ENCODE measurements at regions not wholly inside any gene's neighbourhood (a gene's known extent, or its start where the extent isn't known, plus 50 kb on each side); places are given as distances from the start of the nearest gene placed in this dataset.

DNA sequence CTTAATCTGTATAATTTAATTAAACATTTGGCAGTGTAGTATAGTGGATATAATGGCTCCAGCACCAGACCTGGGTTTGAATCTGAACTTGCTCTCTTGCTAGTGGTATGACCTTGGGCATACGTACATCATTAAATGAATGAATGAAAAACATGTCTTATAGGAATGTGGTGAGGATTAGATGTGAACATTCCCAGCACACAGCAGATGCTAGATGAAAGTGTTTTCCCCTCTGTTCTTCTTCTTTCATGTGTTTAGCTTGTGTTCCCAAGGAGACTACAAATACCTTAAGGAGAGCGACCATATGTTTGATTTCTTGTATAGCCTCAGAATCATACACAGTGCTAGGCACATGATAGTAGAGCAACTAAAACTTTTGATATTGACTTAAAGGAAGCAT is 56.5 kb downstream of the CT47B1 start:
- no peak for DNase-seq (ENCODE audit: low read depth)

- no peak for DNase-seq (ENCODE audit: low read depth)
Measured at GRCh38 chrX:120813982-120814381, 61.7 kb downstream of the CT47B1 start.

GRCh38 chrX:120801426-120801825 is 74.2 kb downstream of the CT47B1 start:
- DNase-seq (ENCODE audit: low read depth) = no peak

DNA sequence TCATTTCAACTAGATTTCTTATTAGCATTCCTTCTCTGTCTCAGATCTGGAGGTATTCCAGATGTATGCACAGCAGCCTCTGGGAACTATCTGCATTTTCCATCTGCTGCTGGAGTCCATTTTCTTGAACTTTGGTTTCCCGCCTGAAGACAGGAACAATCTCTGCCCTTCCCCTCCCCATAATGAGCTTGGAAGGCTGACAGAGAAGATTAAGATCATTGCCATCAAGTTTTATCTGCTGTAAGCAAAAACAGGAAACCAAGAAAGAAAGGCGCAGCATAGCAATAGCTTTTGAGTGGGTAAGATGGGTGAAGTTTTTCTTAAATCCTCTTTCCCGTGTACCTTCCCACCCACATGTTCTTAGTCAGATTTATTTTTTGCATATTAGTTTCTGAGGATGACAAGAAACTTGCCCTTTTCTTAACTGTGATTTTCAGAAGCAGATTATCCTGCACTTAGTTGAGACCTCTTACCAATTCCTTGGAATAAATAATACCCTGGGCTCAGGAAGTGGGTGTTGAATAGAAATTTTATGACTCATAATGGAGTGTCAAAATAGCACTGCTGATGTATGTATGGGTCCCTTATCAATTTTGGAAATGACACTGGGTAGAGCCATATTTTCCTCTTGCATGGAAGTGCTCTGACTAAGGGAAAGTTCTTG is 78.3 kb downstream of the CT47B1 start:
- no peak for DNase-seq (ENCODE audit: low read depth)

GRCh38 chrX:120795301-120795700 is 80.4 kb downstream of the CT47B1 start:
- DNase-seq (ENCODE audit: low read depth) = no peak

DNA sequence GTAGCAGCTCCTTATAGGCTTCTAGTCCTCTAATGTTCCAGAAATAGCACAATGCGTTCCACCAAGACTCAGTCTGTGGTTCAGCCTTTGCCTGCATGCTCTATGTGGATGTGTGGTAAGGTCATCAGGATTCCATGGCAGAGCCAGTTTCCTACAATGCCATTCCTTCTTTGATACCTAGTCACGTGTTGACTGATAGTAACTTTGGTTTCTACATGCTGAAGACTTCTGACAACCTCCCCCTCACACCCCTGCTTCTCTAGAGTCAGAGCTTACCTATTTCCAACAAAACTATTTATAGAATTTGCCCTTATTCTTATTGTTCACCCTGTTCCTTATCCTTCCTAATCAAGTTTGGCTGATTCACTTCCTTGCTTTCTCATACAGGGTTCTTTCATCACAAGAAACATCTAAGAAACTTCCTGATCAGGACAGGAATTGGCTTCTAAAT is 81.1 kb downstream of the CT47B1 start:
- DNase-seq (ENCODE audit: low read depth) = no peak

GRCh38 chrX:120793098-120793497 is 82.6 kb downstream of the CT47B1 start:
- no peak for DNase-seq (ENCODE audit: low read depth)

DNA sequence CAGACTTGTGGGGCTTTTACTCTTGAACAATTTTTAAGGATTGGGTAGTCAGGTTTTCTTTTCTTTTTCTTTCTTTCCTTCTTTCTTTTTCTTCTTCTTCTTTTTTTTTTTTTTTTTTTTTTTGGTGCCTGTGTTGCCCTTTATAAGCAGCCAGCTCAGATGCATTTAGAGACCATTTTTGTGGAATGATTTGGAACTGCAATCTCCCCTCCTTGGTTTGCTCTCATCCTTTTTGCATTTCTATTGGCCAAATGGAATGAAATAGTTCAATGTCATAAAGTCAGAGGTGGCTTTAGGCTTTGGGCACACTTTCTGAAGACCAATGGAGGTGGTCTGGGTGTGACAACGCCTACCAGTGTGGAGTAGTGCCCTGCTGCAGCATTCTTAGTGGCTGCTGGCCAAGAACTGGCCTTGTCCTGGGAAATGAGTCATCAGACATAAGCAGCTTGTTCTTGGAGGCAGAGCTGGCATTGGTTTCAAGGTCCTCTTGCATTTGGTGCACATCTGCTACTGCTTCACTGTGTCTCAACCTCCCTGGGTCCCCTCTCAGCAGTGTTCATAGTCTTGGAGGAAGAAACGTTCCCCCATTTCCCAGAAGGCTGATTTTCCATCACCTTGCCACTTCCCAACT is 84.5 kb downstream of the CT47B1 start:
- peak; percentile 85 for DNase-seq (ENCODE audit: low read depth)

- no peak for DNase-seq (ENCODE audit: low read depth)
Measured at GRCh38 chrX:120790552-120790951, 85.1 kb downstream of the CT47B1 start.

GRCh38 chrX:120790118-120790517 is 85.5 kb downstream of the CT47B1 start:
- peak; percentile 65 for DNase-seq (ENCODE audit: low read depth)

DNA sequence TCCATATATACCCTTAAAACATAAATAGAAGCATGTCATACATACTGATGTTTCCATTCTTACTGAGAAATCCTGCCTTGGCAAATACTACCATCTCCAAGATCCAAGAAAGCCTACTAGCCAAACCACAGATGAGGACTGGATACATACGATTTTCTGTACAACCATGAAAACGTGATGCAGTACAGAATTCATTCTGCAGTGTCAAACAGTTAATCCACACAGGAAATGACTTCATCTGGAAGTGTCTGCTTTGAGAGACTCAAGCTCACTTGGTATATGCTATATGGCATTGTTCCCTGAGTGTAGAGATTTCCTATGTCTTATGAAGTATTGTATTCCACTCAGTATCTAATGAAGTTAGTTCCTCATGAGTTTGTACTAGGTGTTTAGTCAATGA is 94.3 kb downstream of the CT47B1 start:
- no peak for DNase-seq (ENCODE audit: low read depth)

DNA sequence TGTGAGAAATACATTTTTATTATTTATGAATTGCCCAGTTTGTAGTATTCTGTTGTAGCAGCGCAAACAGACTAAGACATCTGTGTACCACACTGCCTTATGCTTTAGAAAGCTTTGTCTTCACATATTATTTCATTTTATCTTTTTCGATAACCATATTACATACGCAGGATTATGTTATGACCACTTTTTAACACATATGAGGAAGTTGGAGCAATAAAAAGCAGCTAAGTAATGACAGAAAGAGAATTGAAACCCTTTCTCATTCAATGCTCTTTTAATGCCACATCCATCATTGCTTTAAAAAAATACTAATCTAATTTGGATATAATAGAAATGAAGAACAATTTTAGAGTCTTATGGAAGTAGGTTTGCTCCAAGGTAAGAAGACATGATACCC is 99.7 kb downstream of the CT47B1 start:
- no peak for DNase-seq (ENCODE audit: low read depth)

DNA sequence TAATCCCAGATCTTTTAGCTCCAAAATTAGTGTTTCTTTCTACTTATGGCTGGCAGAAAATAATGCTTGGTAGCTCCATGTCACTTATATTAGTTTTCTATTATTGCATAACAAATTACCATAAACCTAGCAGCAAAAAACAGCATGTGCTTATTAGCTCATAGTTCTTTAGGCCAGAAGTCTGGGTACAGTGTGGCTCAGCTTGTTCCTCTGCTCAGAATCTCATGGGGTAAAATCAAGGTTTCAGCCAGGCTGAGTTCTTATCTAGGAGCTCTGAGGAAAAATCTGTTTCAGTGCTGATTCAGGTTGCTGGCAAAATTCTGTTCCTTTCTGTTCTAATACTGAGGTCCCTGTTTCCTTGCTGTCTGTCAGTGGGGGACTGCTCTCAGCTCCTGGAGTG is 101.1 kb downstream of the CT47B1 start:
- DNase-seq (ENCODE audit: low read depth) = no peak

DNA sequence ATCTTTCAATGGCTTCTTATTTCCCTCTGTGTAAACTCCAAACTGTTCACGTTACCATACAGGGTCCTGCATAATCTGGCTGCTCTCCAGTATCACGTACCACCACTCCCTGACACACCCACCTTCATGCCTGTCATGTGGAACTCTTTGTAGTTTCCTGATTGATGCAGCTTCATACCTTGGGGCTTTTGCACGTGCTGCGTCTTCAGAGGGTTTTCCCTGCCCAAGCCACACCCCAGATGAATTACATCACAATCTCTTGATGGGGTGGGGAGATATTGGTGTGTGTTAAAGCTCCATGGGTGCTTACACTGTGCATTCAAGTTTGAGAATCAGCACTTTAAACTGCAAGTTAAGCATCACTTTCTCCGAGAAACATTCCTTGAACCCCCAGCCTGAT is 101.9 kb downstream of the CT47B1 start:
- no peak for DNase-seq (ENCODE audit: low read depth)

GRCh38 chrX:120769576-120770341 is 105.9 kb downstream of the CT47B1 start:
- peak; percentile 82 for DNase-seq (ENCODE audit: low read depth)

- DNase-seq (ENCODE audit: low read depth) = peak; percentile 62
Measured at GRCh38 chrX:120768681-120769080, 107.0 kb downstream of the CT47B1 start.

GRCh38 chrX:120768254-120768653 is 107.4 kb downstream of the CT47B1 start:
- no peak for DNase-seq (ENCODE audit: low read depth)

- no peak for DNase-seq (ENCODE audit: low read depth)
Measured at GRCh38 chrX:120763269-120763668, 112.4 kb downstream of the CT47B1 start.

GRCh38 chrX:120761810-120762209 is 113.9 kb downstream of the CT47B1 start:
- peak; percentile 58 for DNase-seq (ENCODE audit: low read depth)

- no peak for DNase-seq (ENCODE audit: low read depth)
Measured at GRCh38 chrX:120759685-120760084, 116.0 kb downstream of the CT47B1 start.

DNA sequence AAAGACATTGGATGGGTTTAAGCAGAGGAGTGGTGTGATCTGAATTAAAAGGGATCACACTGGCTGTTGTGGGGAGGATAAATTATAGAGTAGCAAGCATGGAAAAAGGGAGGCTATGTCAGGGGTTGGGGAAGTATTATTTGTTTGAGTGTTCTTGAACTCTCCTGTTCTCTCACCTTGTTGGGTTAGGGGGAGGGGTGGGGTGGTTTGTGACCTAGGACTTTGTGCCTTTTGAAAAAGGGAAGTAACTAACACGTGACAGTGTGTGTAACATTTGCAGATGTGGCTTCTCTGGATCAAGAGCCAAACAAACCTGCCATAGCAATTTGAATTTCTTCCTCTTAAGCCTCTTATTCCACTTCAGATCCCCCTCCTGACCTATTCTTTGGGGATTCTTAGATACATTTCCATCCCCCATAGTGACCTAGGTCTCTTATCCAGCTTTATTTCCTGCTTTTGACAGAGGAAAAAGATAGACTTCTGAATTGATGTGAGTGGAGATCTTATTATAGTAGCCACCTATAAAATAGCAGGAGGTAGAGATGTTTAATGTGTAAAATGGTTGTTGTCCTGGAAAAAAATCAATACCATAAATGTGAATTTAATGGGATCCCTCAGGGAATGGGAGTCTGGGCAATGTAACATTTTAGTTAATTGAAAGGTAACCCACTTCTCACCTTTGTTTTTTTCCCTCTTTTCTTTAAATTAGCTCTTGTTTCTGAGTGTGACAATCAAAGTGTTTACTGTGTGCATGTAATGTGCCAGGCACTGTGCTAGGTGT is 120.4 kb downstream of the CT47B1 start:
- DNase-seq (ENCODE audit: low read depth) = no peak

Measured in RPMI7951 (cell line).